Epidermal melanocyte (primary cell): ENCODE measurements at regions not wholly inside any gene's neighbourhood (a gene's known extent, or its start where the extent isn't known, plus 50 kb on each side); places are given as distances from the start of the nearest gene placed in this dataset.
"Not testable (repeated sequence)": the region's sequence is repeated elsewhere in the genome, so short reads cannot be mapped to it uniquely, and the experiment has no call there.

ENCODE experiments used
- DNase-seq: peaks from one replicate; pipeline ENCODE4 v3.0.0; 2011; ENCODE audit warnings: low spot score; ENCODE audit not compliant: insufficient read length

DNA sequence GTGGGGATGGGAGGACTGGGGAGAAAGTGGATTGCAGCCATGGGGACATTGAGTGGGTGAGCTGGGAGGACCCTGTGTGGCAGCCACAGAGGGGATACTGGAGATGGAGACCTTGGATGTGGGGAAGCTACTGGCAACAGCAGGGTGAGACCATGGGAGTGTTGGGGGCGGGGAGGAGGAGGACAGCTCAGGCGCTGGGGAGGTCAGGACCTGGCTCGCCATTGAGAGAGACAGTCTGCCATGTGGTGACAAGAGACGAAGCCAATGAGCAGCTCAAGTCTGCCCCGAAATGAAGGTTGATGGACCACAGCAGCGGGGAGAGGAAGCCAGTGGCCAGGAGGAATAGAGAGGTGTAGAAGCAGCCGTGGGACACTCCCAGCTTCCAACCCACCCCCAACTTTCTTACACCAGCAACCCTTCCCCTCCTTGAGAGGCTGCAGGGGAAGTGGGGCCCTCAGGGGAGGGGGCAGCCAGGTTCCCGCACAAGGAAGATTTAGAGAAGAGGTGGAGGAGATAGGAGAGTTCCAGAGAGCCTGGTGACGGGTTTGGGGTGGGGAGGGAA lies 118.1 kb downstream of the ASB7 start:
- DNase-seq, result no peak

GRCh38 chr15:100721758-100722550 lies 119.6 kb downstream of the ASB7 start:
- DNase-seq, result peak; percentile 70

GRCh38 chr15:100722551-100723314 lies 120.3 kb downstream of the ASB7 start:
- no peak for DNase-seq

- no peak for DNase-seq
Observed at GRCh38 chr15:100723315-100723801, 121.0 kb downstream of the ASB7 start.

DNA sequence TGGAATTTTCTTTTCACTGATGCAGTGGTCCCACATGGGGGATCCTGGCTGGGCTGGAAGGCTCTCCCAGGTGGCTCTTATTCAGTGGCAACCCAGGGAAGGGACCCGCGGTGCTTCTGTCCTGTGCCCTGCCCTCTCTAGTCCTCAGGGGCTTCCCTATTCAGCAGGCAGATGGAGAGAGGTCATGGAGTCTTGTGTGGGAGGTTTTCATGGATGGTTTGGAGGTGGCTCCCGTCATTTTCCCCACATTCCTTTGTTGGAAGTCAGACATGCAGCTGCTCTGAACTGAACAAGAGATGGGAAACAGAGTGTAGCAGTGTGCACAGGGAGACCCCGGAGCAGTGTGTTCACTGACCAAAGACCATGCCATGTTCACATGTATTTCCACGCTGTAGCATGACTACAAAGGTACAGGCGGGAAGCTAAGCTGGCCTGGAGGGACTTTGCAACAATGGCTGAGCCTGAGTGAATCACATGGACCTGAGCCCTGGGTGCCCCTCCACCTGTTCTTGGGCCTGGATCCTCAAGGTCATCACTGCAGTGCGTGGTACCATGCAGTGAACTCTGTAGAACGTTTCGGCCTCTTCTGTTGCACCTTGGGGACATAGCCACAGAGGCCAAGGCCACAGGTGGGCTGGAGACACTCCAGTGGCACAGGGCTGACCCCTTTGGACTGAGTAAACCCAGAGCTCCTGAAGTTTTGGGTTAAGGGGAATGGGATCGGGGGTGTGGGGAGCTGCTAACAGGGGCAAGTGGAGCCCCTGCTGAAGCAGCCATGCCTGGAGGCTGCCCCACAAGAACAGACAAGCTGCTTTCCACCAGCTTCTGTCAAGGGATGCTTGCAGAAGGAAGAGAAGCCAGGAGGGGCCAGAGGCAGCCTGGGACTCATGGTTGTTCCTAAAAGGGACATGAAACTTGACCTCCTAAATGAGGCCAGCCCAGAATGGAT lies 123.0 kb downstream of the ASB7 start:
- DNase-seq, result no peak

GRCh38 chr15:100726070-100726420 lies 123.7 kb downstream of the ASB7 start:
- DNase-seq, result no peak

DNA sequence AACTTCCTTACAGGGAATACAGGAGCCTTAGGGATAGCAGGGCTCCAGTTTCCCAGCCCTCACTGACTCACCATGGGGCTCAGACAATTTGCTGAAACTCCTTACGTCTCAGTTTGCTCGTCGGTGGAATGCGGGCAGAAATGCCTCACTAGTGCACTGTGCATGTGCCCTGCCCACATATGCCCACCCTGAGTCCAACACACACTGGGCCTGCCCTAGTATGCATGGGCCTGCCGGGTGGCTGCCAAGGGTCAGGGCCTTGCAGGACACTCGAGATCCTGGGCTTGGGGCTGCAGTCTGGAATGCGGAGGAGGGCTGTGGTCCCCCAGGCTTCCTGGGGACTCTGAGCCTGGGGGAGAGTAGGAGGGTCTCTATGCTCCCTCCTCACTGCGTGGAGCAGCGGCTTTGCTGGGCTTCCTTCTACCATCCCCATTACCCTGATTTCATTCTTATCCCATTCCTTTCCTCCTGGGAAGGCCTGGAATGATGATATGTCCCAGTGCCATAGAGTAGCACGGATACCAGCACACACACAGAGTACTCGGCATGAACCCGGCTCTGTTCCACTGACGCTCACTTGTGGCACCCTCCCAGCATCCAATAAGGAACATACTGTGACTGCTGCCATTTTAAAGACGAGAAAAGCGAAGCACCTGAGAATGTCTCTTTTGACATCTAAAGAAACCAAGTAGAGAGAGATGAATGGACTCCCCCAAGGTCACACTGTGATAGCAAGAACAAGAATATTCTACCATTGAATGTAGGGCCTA lies 124.2 kb downstream of the ASB7 start:
- no peak for DNase-seq

GRCh38 chr15:100727291-100727851 lies 125.0 kb downstream of the ASB7 start:
- DNase-seq, result no peak

DNA sequence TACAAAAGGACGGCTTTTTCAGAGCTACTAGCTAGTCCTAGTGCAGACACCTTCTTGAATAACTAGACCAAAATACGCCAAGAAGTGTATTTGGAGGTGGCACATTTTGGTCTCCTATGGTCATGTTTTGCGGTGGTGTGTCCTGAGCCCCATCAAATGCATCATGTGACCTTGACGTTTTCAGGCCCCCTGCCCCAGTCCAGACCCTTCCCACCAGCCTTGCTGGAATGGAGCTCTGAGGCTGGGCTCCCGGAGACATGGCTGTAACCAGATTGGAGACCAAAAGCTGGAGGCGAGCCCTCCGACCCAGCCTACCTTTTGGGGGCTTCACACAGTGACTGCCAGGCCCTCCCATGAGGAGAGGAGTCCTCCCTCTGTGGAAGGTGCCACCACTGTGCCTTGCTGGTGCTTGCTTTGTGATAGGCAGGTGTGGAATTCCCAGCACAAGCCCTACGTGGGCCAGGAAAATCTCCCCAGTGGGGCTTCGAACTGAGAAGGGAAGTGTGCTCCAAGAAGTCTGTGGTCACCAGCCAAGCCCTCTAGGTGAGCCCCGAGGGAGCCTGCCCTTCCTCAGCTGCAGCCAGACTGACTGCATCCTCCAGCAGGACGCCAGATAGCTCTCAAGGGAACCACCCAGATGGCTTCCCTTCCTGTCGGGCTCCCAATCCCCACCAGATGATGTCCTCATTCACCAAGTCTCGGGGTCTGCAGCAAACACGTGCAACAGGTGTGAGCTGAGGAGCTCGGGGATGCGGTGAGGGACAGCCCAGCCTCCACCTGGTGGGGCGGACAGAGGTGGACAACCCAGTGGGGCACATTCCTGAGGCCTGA lies 126.2 kb downstream of the ASB7 start:
- DNase-seq, result no peak

DNA sequence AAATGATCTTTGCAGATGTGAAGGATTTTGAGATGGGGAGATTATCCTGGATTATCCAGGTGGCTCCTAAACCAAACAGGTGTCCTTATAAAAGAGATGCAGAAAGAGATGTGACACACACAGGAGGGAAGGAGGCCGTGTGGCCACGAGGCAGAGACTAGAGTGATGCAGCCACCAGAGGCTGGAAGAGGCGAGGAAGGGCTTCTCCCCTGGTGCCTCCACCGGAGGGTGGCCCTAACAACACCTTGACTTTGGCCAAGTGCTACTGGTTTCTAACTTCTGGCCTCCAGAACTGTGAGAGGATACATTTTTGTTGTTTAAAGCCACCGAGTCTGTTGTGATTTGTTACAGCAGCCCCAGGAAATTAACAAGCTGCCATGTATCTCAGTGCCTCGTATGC lies 127.1 kb downstream of the ASB7 start:
- DNase-seq, result no peak

- no peak for DNase-seq
Observed at GRCh38 chr15:100730129-100730528, 127.7 kb downstream of the ASB7 start.

DNA sequence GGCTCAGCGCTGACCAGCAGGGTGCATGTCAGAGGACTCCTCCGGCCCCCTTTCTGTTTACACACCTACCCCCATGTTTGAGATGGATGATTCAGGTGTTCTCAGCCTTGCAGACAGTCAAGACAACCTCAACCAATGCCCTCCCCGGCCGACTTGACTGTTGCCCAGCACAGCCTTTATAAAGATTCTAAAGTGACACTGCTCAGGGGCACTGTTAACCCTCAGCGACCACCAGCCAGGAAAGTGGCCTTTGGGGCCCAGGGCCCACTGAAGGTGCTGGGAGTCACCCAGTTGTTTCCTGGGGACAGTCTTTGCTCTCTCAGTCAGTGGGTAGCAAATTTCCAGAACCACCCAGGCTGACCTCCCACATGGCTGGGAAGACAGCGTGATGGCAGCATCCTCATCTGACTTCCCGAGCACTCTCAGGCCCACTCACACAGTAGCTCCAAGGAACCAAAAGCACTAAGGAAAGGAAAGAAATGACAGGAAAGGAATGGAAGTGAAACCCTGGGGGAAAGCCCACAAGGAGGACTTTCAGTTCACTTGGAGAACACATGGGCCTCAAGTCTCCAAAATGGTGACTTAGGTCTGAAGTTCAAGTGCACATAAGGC lies 128.4 kb downstream of the ASB7 start:
- DNase-seq, result no peak

DNA sequence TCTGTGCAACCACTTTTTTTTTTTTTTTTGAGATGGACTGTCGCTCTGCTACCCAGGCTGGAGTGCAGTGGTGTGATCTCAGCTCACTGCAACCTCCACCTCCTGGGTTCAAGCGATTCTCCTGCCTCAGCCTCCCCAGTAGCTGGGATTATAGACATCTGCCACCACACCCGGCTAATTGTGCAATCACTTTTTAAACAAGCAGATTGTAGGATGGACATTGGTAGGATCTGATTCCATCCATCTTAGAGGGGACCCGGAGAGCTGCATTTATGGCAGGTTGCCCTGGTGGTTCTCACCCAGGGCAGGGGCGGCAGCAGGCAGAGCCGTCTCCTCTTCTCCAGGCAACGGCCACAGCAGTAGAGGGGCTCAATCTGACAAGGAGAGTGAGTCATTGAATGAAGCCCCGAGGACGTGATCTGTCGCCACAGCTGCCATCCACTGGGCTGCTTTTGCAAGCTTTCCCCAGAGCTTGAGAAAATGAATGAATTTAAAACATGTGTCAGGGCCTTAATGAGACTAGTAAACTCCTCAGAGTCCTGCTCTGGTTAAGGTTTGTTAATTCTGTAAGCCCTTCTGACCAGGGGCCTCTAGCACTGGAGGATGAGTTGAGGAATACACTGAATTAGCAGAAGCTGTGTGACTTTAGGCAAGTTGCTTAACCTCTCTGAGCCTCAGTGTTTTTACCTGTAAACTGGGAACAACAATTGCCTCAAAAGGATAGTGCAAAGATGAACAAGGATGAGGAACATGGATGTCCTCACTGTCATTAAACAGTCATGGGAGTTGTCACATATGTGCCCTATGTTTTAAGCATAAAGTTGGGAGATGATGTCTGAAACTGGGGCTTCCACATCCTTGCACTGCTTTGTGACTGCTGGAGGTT lies 129.1 kb downstream of the ASB7 start:
- no peak for DNase-seq

GRCh38 chr15:100732211-100733055 lies 130.0 kb downstream of the ASB7 start:
- DNase-seq, result no peak

DNA sequence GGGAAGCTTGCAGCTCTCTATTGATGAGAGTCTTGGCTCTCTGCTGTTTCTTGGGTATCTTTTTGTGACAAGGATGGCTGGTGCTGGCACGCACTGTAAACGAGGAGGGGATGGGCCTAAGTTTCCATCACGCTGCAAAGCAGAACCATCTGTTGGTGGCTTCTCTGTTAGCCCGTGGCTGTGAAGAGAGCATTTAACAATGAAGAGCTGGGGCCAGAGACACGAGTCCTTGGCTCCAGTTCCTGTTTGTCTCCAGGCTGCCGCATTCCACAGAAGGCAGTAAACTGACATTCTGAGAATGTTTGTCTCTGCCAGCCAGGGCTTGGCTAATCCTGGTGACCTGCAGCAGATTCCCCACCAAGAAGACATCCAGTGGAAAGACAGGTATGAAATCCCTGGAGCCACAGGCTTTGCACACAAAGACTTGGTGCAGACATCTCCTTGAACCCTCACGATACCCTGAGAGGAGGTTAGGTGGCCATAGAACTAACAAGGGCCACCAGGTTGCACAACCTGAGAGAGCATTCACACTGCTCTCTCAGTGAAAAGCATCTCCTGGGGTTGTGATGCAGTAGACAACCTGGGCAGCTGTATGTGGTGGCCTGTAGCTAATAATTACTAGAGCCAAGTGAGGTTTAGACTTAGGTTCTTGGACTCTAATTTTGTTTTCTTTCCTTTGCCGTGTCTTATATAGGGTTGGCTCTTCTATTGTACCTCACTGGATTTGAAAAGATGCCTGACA lies 130.9 kb downstream of the ASB7 start:
- DNase-seq, result peak; percentile 33

DNA sequence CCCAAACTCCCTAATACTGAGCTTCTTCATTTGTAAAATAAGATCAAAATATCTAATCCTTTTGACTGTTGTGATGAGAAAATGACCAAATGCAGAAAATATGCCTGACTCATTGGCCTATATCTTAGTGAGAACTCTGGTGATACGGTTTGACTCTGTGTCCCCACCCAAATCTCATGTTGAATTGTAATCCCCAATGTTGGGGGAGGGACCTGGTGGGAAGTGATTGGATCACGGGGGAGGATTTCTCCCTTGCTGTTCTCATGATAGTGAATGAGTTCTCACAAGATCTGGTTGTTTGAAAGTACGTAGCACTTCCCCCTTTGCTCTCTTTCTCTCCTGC lies 131.4 kb downstream of the ASB7 start:
- DNase-seq, result not testable (repeated sequence)
